ENCODE measurements at regions not wholly inside any gene's neighbourhood (a gene's known extent, or its start where the extent isn't known, plus 50 kb on each side); places are given as distances from the start of the nearest gene placed in this dataset.

GRCh38 chr20:4533368-4534133 is 152.7 kb upstream of the PRNP start:
- no peaks in the 10 kb centered on the region for H3K27me3 ChIP-seq (ENCODE audit: low read length)
- H3K9me3 ChIP-seq (ENCODE audit: insufficient read depth, low read length) = no peaks in the 10 kb centered on the region
- H3K9me2 ChIP-seq (replicated peaks; ENCODE audit: insufficient read depth, low read length) = no peaks in the 10 kb centered on the region
- H3K4me2 ChIP-seq (ENCODE audit: low read depth, low read length, poor library complexity, severe bottlenecking) = no peak overlapping the region
- no peak overlapping the region for H3K4me3 ChIP-seq (ENCODE audit: insufficient read depth, low read length, poor library complexity, severe bottlenecking)
- H3F3A ChIP-seq (ENCODE audit: insufficient read depth) = no peaks in the 10 kb centered on the region
- H3K36me3 ChIP-seq (ENCODE audit: low read length) = no peaks in the 10 kb centered on the region
- TF ChIP-seq CTCF (IDR thresholded peaks at IDR 0.05; ENCODE audit: insufficient read depth, low read length, poor library complexity, severe bottlenecking) (no peak), EZH2phosphoT487 (conservative IDR thresholded peaks at IDR 0.05; ENCODE audit: low read length) (no peak)
- H3K9ac ChIP-seq (ENCODE audit: low read length) = no peak overlapping the region
- H3K27ac ChIP-seq (ENCODE audit: low read depth, low read length) = no peak overlapping the region
- H4K20me1 ChIP-seq (ENCODE audit: low read depth, low read length) = no peaks in the 10 kb centered on the region
- no peaks in the 10 kb centered on the region for H3K79me2 ChIP-seq (ENCODE audit: insufficient read depth, low read length)
- H2AFZ ChIP-seq (ENCODE audit: low read depth, low read length, severe bottlenecking) = no peak overlapping the region

GRCh38 chr20:4532772-4533171 is 153.5 kb upstream of the PRNP start:
- Histone ChIP-seq H3K9me3 (ENCODE audit: insufficient read depth, low read length) (no peaks in the 10 kb centered on the region), H3K36me3 (ENCODE audit: low read length) (no peaks in the 10 kb centered on the region), H4K20me1 (ENCODE audit: low read depth, low read length) (no peaks in the 10 kb centered on the region), H3K9ac (ENCODE audit: low read length) (no peak overlapping the region), H2AFZ (ENCODE audit: low read depth, low read length, severe bottlenecking) (no peak overlapping the region), H3K27ac (ENCODE audit: low read depth, low read length) (no peak overlapping the region), H3K4me2 (ENCODE audit: low read depth, low read length, poor library complexity, severe bottlenecking) (no peak overlapping the region), H3K9me2 (replicated peaks; ENCODE audit: insufficient read depth, low read length) (no peaks in the 10 kb centered on the region), H3K27me3 (ENCODE audit: low read length) (no peaks in the 10 kb centered on the region), H3K79me2 (ENCODE audit: insufficient read depth, low read length) (no peaks in the 10 kb centered on the region), H3K4me3 (ENCODE audit: insufficient read depth, low read length, poor library complexity, severe bottlenecking) (no peak overlapping the region), H3F3A (ENCODE audit: insufficient read depth) (no peaks in the 10 kb centered on the region)
- TF ChIP-seq CTCF (IDR thresholded peaks at IDR 0.05; ENCODE audit: insufficient read depth, low read length, poor library complexity, severe bottlenecking) (no peak), EZH2phosphoT487 (conservative IDR thresholded peaks at IDR 0.05; ENCODE audit: low read length) (no peak)

DNA sequence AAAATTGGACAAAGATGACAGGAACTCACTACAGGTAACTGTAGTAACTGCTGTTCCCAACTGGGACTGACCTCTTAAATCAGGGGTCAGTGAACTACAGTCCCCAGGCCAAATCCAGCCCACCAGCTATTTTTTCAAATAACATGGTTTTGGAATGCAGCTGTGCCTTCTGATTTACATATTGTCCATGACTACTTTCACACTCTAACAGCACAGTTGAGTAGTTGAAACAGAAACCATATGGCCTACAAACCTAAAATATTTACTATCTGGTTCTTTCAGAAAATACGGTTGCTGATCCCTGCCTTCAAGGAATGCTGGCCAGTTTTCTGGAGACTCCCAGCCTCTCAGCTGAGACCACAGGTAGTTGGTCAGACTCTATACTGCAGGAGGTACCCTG is 161.5 kb upstream of the PRNP start:
- Histone ChIP-seq H2AFZ (ENCODE audit: low read depth, low read length, severe bottlenecking) (no peak overlapping the region), H3K9me2 (replicated peaks; ENCODE audit: insufficient read depth, low read length) (no peaks in the 10 kb centered on the region), H3K79me2 (ENCODE audit: insufficient read depth, low read length) (no peaks in the 10 kb centered on the region), H3K27ac (ENCODE audit: low read depth, low read length) (no peak overlapping the region), H3K36me3 (ENCODE audit: low read length) (no peaks in the 10 kb centered on the region), H3K4me2 (ENCODE audit: low read depth, low read length, poor library complexity, severe bottlenecking) (no peak overlapping the region), H4K20me1 (ENCODE audit: low read depth, low read length) (no peaks in the 10 kb centered on the region), H3K9ac (ENCODE audit: low read length) (no peak overlapping the region), H3K27me3 (ENCODE audit: low read length) (no peaks in the 10 kb centered on the region), H3F3A (ENCODE audit: insufficient read depth) (no peaks in the 10 kb centered on the region), H3K9me3 (ENCODE audit: insufficient read depth, low read length) (no peaks in the 10 kb centered on the region), H3K4me3 (ENCODE audit: insufficient read depth, low read length, poor library complexity, severe bottlenecking) (no peak overlapping the region)
- no peak for TF ChIP-seq EZH2phosphoT487 (conservative IDR thresholded peaks at IDR 0.05; ENCODE audit: low read length)
- no peak for TF ChIP-seq CTCF (IDR thresholded peaks at IDR 0.05; ENCODE audit: insufficient read depth, low read length, poor library complexity, severe bottlenecking)

All from SU-DHL-6 (cell line).